Astrocyte (in vitro differentiated cells and primary cell): ENCODE measurements at regions not wholly inside any gene's neighbourhood (a gene's known extent, or its start where the extent isn't known, plus 50 kb on each side); places are given as distances from the start of the nearest gene placed in this dataset.

Experiments
- EZH2 ChIP-seq: IDR thresholded peaks from 2 replicates; pipeline ENCODE4 v1.6.1; 2012; ENCODE audit warnings: mild to moderate bottlenecking, low read length, inconsistent platforms; ENCODE audit not compliant: insufficient read depth
- TF ChIP-seq, protein P1 (sequence below): IDR thresholded peaks from 2 replicates; pipeline ENCODE4 v1.5.1; 2011; ENCODE audit warnings: low read depth, mild to moderate bottlenecking, inconsistent platforms, low read length, moderate library complexity; ENCODE audit not compliant: insufficient read depth

DNA sequence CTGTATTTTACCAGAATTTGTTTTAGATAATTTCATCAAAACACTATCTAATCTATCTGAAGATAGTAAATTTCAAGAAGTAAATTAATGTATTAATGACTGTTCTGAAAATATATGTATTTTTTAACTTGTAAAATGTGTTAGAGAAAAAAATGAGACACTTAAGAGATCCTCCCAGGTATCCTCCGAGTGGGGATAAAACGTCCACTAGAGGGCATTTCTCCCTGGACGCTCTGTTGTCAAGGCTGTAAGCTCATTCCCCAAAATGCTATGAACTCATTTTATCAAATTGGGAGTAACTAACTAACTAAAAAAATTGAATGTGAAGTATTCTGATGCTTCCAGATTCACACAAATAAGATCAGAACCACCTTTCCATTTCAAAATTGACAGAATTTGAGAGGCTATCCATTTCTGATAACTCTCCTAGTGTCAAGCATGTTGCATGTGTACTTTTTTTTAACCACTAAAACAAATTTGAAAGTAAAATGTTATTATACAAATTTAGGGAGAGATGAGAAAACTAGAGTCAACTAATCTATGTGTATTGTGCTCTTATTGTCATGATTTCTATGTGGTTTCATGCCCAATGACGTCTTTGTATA lies 337.3 kb upstream of the HS3ST1 start:
- TF ChIP-seq, protein P1, sequence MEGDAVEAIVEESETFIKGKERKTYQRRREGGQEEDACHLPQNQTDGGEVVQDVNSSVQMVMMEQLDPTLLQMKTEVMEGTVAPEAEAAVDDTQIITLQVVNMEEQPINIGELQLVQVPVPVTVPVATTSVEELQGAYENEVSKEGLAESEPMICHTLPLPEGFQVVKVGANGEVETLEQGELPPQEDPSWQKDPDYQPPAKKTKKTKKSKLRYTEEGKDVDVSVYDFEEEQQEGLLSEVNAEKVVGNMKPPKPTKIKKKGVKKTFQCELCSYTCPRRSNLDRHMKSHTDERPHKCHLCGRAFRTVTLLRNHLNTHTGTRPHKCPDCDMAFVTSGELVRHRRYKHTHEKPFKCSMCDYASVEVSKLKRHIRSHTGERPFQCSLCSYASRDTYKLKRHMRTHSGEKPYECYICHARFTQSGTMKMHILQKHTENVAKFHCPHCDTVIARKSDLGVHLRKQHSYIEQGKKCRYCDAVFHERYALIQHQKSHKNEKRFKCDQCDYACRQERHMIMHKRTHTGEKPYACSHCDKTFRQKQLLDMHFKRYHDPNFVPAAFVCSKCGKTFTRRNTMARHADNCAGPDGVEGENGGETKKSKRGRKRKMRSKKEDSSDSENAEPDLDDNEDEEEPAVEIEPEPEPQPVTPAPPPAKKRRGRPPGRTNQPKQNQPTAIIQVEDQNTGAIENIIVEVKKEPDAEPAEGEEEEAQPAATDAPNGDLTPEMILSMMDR = peak; percentile 88
- TF ChIP-seq EZH2 = no peak
